NB4 (cell line): ENCODE measurements at regions not wholly inside any gene's neighbourhood (a gene's known extent, or its start where the extent isn't known, plus 50 kb on each side); places are given as distances from the start of the nearest gene placed in this dataset.

Experiments used
- CTCF ChIP-seq: IDR thresholded peaks from one replicate; pipeline ENCODE4 v1.5.1; 2012; ENCODE audit warnings: low read depth, low read length
- MYC ChIP-seq: IDR thresholded peaks from 2 replicates; pipeline ENCODE4 v1.6.1; 2011; ENCODE audit warnings: low read depth, low read length
- POLR2A ChIP-seq: IDR thresholded peaks from 2 replicates; pipeline ENCODE4 v1.6.1; 2011; ENCODE audit warnings: mild to moderate bottlenecking; ENCODE audit not compliant: insufficient read length; ENCODE audit errors: extremely low read depth

GRCh38 chr3:69527498-69527897 lies 141.6 kb upstream of the FRMD4B start:
- TF ChIP-seq POLR2A: no peak
- no peak for TF ChIP-seq CTCF
- no peak for TF ChIP-seq MYC
